Left ventricle myocardium inferior (tissue), 1 donor: ENCODE measurements at regions not wholly inside any gene's neighbourhood (a gene's known extent, or its start where the extent isn't known, plus 50 kb on each side); places are given as distances from the start of the nearest gene placed in this dataset.

Source experiments
- DNase-seq: peaks from one replicate; pipeline ENCODE4 v3.0.0-alpha.2; 2020
- H3K27ac ChIP-seq: fragments of 200-600 bp; replicated peaks from 2 replicates; pipeline ENCODE4 v1.8.0; 2021
- H3K27me3 ChIP-seq: fragments of 200-600 bp; 2 replicates; pipeline ENCODE4 v1.8.0; 2021; ENCODE audit warnings: low read depth
- H3K36me3 ChIP-seq: fragments of 200-600 bp; 2 replicates; pipeline ENCODE4 v1.8.0; 2021
- H3K4me1 ChIP-seq: fragments of 200-600 bp; 2 replicates; pipeline ENCODE4 v1.8.0; 2021
- H3K4me3 ChIP-seq: fragments of 200-600 bp; 2 replicates; pipeline ENCODE4 v1.8.0; 2021; ENCODE audit warnings: mild to moderate bottlenecking, moderate library complexity
- H3K9me3 ChIP-seq: fragments of 200-600 bp; replicated peaks from 2 replicates; pipeline ENCODE4 v1.8.0; 2021
- CTCF ChIP-seq: fragments of 200-600 bp; IDR thresholded peaks from 2 replicates; pipeline ENCODE4 v1.8.0; 2021; ENCODE audit warnings: antibody characterized with exemption, mild to moderate bottlenecking, borderline replicate concordance
- intact Hi-C: fragments of 100-400 bp; cut with micrococcal nuclease; formaldehyde crosslinking; loops from one replicate; pipeline ENCODE4 v1.11.0; 2022
- donor health status: DM: no; HTN: yes; CAD: no; lungs with severe emphysema.

GRCh38 chr18:78688916-78689315 lies 290.7 kb upstream of the SALL3 start:
- Histone ChIP-seq H3K4me3 (no peak overlapping the region), H3K27me3 (peaks cover 43% of the 10 kb centered on the region), H3K9me3 (no peaks in the 10 kb centered on the region), H3K4me1 (no peaks in the 10 kb centered on the region), H3K36me3 (no peaks in the 10 kb centered on the region), H3K27ac (no peak overlapping the region)
- intact Hi-C loops, result no loop called here
- no peak for TF ChIP-seq CTCF
- DNase-seq, result no peak

- no peak for TF ChIP-seq CTCF
- intact Hi-C loops, result no loop called here
Measured at GRCh38 chr18:78689606-78690005, 290.0 kb upstream of the SALL3 start.

GRCh38 chr18:78692105-78692504 lies 287.5 kb upstream of the SALL3 start:
- H3K36me3 ChIP-seq, result no peaks in the 10 kb centered on the region
- no peaks in the 10 kb centered on the region for H3K9me3 ChIP-seq
- no peaks in the 10 kb centered on the region for H3K4me1 ChIP-seq
- no peak for DNase-seq
- intact Hi-C loops, result no loop called here
- H3K4me3 ChIP-seq, result no peak overlapping the region
- no peak for TF ChIP-seq CTCF
- peaks cover 34% of the 10 kb centered on the region for H3K27me3 ChIP-seq
- H3K27ac ChIP-seq, result no peak overlapping the region

More at GRCh38 chr18:78689606-78690005, 290.0 kb upstream of the SALL3 start:
- H3K36me3 ChIP-seq, result no peaks in the 10 kb centered on the region
- no peak overlapping the region for H3K27ac ChIP-seq
- H3K27me3 ChIP-seq, result peaks cover 41% of the 10 kb centered on the region
- no peak overlapping the region for H3K4me3 ChIP-seq
- DNase-seq, result no peak
- H3K9me3 ChIP-seq, result no peaks in the 10 kb centered on the region
- H3K4me1 ChIP-seq, result no peaks in the 10 kb centered on the region

- intact Hi-C loops, result no loop called here
- H3K27me3 ChIP-seq, result peaks cover 30% of the 10 kb centered on the region
- TF ChIP-seq CTCF, result no peak
- no peaks in the 10 kb centered on the region for H3K36me3 ChIP-seq
- H3K4me1 ChIP-seq, result no peaks in the 10 kb centered on the region
- no peaks in the 10 kb centered on the region for H3K9me3 ChIP-seq
- H3K27ac ChIP-seq, result no peak overlapping the region
- no peak for DNase-seq
- no peak overlapping the region for H3K4me3 ChIP-seq
Measured at GRCh38 chr18:78693429-78693828, 286.2 kb upstream of the SALL3 start.

GRCh38 chr18:78696698-78697435 lies 282.8 kb upstream of the SALL3 start:
- Histone ChIP-seq H3K27ac (no peak overlapping the region), H3K36me3 (no peaks in the 10 kb centered on the region), H3K27me3 (peaks cover 42% of the 10 kb centered on the region), H3K4me1 (no peaks in the 10 kb centered on the region), H3K4me3 (no peak overlapping the region), H3K9me3 (no peaks in the 10 kb centered on the region)
- intact Hi-C loops, result no loop called here
- no peak for TF ChIP-seq CTCF
- DNase-seq, result no peak
